Mesothelial cell of epicardium (in vitro differentiated cells): ENCODE measurements at regions not wholly inside any gene's neighbourhood (a gene's known extent, or its start where the extent isn't known, plus 50 kb on each side); places are given as distances from the start of the nearest gene placed in this dataset.

Source experiments
- DNase-seq, 2 experiments: peaks; one replicate each; pipeline ENCODE4 v3.0.0; 2021; ENCODE audit warnings: low spot score in 2 of 2; ENCODE audit not compliant: unreplicated experiment in 2 of 2
- H3K27ac Mint-ChIP-seq: 2 replicates; pipeline ENCODE4 v1.8.0; 2021; ENCODE audit warnings: mixed read lengths
- H3K27me3 Mint-ChIP-seq: 2 replicates; pipeline ENCODE4 v1.8.0; 2021; ENCODE audit warnings: low read depth, mixed read lengths
- H3K36me3 Mint-ChIP-seq: 2 replicates; pipeline ENCODE4 v1.8.0; 2021; ENCODE audit warnings: mixed read lengths
- H3K4me1 Mint-ChIP-seq: 2 replicates; pipeline ENCODE4 v1.8.0; 2021; ENCODE audit warnings: mixed read lengths
- H3K4me3 Mint-ChIP-seq: 2 replicates; pipeline ENCODE4 v1.8.0; 2021; ENCODE audit warnings: mild to moderate bottlenecking, moderate library complexity, mixed read lengths
- H3K9me3 Mint-ChIP-seq: 2 replicates; pipeline ENCODE4 v1.8.0; 2021; ENCODE audit warnings: mixed read lengths
- CTCF ChIP-seq: fragments of 200-600 bp; sonication (generic); IDR thresholded peaks from one replicate; pipeline ENCODE4 v1.5.0; 2021; ENCODE audit warnings: antibody characterized with exemption; ENCODE audit not compliant: unreplicated experiment

- no peak overlapping the region for H3K27ac Mint-ChIP-seq
- TF ChIP-seq CTCF, result no peak
- H3K27me3 Mint-ChIP-seq, result peaks cover 16% of the 10 kb centered on the region
- H3K9me3 Mint-ChIP-seq, result no peaks in the 10 kb centered on the region
- no peaks in the 10 kb centered on the region for H3K36me3 Mint-ChIP-seq
- DNase-seq, result no peak
- H3K4me1 Mint-ChIP-seq, result peaks cover 19% of the 10 kb centered on the region
- no peak overlapping the region for H3K4me3 Mint-ChIP-seq
Observed at GRCh38 chr17:77599699-77600098, 358.8 kb upstream of the TNRC6C start.

- no peak for DNase-seq
- no peaks in the 10 kb centered on the region for H3K36me3 Mint-ChIP-seq
- peaks cover 24% of the 10 kb centered on the region for H3K4me1 Mint-ChIP-seq
- H3K27me3 Mint-ChIP-seq, result peaks cover 13% of the 10 kb centered on the region
- TF ChIP-seq CTCF, result no peak
- no peaks in the 10 kb centered on the region for H3K9me3 Mint-ChIP-seq
- H3K4me3 Mint-ChIP-seq, result no peak overlapping the region
- H3K27ac Mint-ChIP-seq, result no peak overlapping the region
Observed at GRCh38 chr17:77600346-77600745, 358.2 kb upstream of the TNRC6C start.

- peaks cover 24% of the 10 kb centered on the region for H3K4me1 Mint-ChIP-seq
- no peak for TF ChIP-seq CTCF
- H3K4me3 Mint-ChIP-seq, result no peak overlapping the region
- no peaks in the 10 kb centered on the region for H3K36me3 Mint-ChIP-seq
- no peaks in the 10 kb centered on the region for H3K9me3 Mint-ChIP-seq
- no peak for DNase-seq
- H3K27me3 Mint-ChIP-seq, result peaks cover 6% of the 10 kb centered on the region
- peak overlapping the region; percentile 1 for H3K27ac Mint-ChIP-seq
Observed at GRCh38 chr17:77601054-77601979, 357.2 kb upstream of the TNRC6C start.

GRCh38 chr17:77602062-77602746, 356.3 kb upstream of the TNRC6C start:
- H3K27ac Mint-ChIP-seq, result peak overlapping the region; percentile 78
- no peak for TF ChIP-seq CTCF
- H3K4me1 Mint-ChIP-seq, result peaks cover 24% of the 10 kb centered on the region
- H3K36me3 Mint-ChIP-seq, result no peaks in the 10 kb centered on the region
- no peak overlapping the region for H3K4me3 Mint-ChIP-seq
- H3K27me3 Mint-ChIP-seq, result peaks cover 6% of the 10 kb centered on the region
- DNase-seq, result no peak
- H3K9me3 Mint-ChIP-seq, result no peaks in the 10 kb centered on the region

GRCh38 chr17:77602883-77603640, 355.4 kb upstream of the TNRC6C start:
- DNase-seq, result peak in 1 of 2 experiments; percentile 32
- Mint-ChIP-seq H3K36me3 (no peaks in the 10 kb centered on the region), H3K4me3 (no peak overlapping the region), H3K27ac (peak overlapping the region; percentile 78), H3K9me3 (no peaks in the 10 kb centered on the region), H3K4me1 (peaks cover 24% of the 10 kb centered on the region), H3K27me3 (peaks cover 7% of the 10 kb centered on the region)
- TF ChIP-seq CTCF, result no peak
